Umbilical cord (tissue), 1 donor: ENCODE measurements at regions not wholly inside any gene's neighbourhood (a gene's known extent, or its start where the extent isn't known, plus 50 kb on each side); places are given as distances from the start of the nearest gene placed in this dataset.
A peak's percentile ranks its signal among the peaks of the same experiment; 100 is the strongest.

Source experiments
- DNase-seq: peaks from one replicate; pipeline ENCODE4 v3.0.0-alpha.2; 2015; ENCODE audit warnings: low spot score

- DNase-seq = no peak
Measured at GRCh38 chr3:146839727-146840375, 234.7 kb upstream of the PLSCR5 start.

DNA sequence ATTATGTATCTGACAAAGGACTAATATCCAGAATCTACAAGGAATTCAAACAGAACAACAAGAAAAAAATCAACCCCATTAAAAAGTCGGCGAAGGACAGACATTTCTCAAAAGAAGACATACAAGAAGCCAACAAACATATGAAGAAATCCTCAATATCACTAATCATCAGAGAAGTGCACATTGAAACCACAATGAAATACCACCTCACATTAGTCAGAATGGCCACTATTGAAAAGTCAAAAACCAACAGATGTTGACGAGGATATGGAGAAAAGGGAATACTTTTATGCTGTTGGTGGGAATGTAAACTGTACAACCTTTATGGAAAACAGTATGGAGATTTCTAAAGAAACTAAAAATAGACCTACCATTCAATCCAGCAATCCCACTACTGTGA, 233.1 kb upstream of the PLSCR5 start:
- DNase-seq = no peak

- no peak for DNase-seq
Measured at GRCh38 chr3:146834917-146835316, 229.8 kb upstream of the PLSCR5 start.

DNA sequence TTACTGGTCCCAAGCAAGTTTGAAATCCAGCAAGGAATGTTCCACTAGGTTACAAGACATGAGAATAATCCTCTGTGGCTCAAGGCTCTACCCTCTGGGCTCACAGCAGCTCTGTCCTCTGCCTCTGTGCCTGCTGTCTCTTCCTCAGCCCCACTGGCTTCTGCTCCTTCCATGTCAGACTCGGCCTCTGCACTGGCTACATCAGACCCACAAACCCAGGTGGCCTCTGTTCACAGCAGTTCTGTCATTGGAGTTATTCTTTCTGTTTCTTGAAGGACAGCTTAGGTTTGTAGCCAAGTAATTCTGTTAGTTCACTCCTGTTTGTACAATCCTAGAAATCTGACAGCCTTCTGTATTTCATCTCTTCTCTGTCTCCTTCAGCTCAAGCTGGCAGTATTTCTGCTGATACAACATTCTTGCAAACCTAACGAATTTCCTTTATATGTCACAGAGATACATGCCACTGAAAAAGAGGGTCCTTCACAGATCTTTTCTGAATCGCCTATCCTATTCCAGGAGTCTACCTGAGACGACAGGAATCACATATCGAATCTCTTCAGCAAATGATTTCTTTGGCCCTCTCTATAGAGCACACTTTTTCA, 227.8 kb upstream of the PLSCR5 start:
- no peak for DNase-seq

- no peak for DNase-seq
Measured at GRCh38 chr3:146831659-146832058, 226.5 kb upstream of the PLSCR5 start.

GRCh38 chr3:146830231-146830630, 225.1 kb upstream of the PLSCR5 start:
- no peak for DNase-seq

DNA sequence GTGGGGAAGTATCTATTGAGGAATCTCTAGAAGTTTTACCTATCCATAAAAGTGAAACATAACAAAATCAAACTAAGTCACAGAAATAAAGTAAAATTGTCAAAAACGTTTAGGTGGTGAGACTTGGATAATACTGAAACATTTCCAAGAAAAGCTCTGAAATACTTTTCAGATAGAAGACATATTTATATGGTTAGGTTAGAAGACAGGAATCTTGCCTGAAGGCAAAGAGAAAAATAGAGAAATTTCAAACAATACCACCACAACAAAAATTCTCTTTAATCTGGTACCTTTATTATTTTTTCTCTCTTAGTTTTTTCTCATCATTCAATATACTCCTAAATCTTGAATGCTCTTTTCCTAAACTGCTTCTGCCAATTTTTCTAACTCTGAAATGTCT, 222.7 kb upstream of the PLSCR5 start:
- DNase-seq = no peak

- DNase-seq = no peak
Measured at GRCh38 chr3:146823622-146824021, 218.5 kb upstream of the PLSCR5 start.

- no peak for DNase-seq
Measured at GRCh38 chr3:146818866-146819265, 213.7 kb upstream of the PLSCR5 start.

- no peak for DNase-seq
Measured at GRCh38 chr3:146818301-146818700, 213.2 kb upstream of the PLSCR5 start.

DNA sequence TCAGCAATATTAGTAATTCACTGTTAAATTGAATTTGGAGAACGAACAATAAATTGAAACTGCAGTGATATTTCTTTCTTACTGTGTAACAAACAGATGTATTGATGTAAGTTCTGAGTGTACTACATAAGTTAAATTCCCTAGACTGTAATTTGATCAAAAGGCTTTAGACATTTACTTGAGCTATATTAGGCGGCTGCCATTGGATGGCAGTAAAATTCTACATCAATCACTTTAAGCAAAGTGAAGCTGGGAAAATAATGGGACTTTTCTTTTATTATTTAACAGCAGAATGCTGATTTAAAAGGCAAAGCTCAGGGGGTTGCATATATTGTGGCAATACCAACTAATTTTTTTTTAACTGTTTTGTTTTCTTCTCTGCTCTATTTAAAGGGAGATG, 212.6 kb upstream of the PLSCR5 start:
- DNase-seq = peak; percentile 17

DNA sequence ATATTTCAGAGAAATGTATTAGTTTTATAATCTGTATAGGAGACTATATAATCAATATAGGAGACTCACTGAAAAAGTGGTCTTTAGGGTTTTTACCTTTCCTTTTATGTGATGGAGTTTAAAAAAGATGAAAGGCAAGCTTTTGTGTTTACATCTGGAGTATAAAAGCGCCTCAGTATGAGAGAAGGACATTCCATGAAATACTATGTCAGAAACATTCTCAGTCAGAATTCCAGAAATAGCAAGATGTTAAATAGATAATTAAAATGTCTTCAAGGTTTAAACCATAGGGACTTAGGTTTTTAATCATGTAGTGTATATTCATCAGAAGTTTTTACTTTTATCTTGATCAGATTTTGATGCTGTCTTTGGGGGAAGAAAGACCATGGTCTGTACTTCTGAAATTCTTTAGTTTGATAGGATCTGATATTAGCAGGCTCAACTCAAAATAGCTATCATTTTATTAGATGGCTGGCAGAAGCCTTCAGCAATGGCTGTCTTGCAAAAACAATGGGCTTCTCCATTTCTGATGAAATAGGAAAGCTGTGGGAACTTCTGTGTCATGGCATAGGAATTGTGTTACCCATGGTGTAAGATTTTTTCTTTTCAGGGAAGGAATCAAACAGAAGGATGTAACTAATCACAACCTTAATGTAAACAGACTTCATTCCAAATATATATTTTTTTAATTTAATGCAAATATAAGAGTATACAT, 209.6 kb upstream of the PLSCR5 start:
- no peak for DNase-seq

- DNase-seq = no peak
Measured at GRCh38 chr3:146813496-146813895, 208.3 kb upstream of the PLSCR5 start.

- DNase-seq = peak; percentile 3
Measured at GRCh38 chr3:146803745-146804144, 198.6 kb upstream of the PLSCR5 start.

DNA sequence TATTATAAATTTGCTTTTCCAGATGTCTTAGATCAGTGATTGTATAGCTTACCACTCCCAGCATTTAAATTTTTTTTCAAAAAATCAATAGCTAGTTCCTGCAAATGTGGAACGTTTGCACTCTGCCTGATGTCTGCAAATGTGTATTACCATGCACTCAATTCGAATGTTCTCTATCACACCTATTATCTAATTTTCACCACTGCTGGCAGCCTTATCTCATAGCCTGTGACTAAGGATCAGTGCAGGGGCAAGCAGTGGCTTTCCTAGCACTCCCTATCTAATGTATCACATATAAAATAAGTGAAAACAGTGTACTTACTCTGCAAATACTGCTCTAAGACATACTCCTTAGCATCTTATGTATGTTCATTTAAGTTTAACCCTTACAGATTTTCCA, 196.3 kb upstream of the PLSCR5 start:
- DNase-seq = no peak

DNA sequence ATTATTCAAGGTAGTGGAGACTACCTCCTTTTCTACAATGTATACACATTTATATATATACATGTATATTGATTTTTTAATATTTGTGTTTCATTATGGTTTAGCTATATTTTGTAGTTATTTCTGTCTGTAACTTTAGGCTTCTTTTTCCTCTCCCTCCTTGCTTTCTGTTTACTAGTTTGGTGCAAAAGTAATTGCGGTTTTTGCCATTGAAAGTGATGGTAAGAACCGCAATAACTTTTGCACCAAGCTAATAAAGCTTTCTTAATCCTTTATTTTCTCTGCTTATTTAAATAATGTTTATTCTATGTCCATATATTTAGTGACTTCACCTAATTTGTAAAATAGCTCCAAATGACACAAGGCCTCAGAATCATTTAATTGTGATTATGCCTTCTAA, 195.3 kb upstream of the PLSCR5 start:
- no peak for DNase-seq

DNA sequence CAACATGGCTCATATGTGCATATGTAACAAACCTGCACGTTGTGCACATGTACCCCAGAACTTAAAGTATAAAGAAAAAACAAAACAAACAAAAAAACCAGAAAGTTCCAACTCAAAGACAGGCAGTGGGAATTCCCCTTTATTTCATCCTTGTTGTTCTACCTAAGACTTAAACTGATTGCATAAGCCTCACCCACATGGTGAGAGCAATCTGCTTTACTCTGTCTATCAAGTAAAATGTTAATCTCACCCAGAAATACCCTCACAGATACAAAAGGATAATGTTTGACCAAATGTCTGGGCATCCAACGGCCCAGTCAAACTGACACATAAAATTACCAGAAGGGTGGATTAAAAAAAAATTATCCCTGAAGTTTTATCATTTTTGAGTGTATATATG, 190.9 kb upstream of the PLSCR5 start:
- DNase-seq = no peak

GRCh38 chr3:146783446-146783845, 178.3 kb upstream of the PLSCR5 start:
- no peak for DNase-seq

DNA sequence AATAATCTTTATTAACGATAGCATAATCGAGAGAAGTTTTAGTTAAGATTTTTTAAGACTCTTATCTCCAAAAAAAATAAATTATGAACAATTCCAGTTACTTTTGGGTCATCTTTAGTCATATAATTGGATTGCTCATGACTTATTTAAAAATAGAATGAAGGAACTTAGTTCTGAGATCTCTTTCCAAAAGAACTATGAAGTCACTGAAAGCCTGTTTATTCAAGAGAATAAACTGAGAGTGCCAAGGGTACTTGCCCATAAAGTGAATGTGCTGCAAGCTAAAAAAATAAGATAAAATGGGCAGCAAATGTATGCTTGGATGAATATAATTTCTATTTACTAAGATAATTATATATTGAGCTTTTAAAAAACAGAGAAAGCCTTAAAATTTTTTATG, 176.5 kb upstream of the PLSCR5 start:
- DNase-seq = no peak

GRCh38 chr3:146781059-146781458, 175.9 kb upstream of the PLSCR5 start:
- no peak for DNase-seq

DNA sequence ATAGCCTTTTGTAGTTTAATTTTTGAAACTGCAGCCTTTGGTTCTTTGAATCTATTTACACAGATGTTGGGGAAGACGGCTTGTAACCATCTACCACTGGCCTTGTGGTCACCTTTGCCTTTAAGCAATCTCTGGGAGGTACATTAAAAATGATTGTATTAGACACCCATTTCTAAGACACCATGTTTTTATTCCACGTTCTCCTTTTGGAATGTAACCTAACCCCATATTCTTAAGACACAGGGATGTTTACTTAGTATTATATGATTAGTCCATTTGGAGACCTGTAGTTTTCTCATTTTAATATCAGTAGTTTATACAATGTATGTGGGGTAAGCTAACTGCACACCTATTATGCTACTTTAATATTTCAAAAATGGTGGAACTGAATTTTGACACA, 175.1 kb upstream of the PLSCR5 start:
- no peak for DNase-seq

DNA sequence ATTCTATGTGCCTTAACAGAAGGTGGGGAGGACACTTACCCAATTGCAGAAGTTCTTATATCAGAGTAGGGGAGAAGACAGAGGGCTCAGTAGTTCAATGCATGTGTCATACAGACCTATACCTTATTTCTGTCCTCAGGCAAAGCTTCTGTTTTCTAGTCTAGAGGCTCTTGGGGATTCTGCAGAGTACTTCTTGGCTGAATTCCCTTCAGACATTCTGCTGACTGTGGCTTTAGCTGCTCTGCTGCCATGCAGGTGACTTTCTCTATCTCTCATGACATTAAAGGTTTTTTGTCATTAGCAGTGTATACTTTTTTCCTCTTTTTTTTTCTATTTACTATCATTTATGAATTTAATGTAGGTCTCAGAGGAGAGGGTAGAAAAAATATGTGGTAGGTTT, 172.8 kb upstream of the PLSCR5 start:
- DNase-seq = no peak

DNA sequence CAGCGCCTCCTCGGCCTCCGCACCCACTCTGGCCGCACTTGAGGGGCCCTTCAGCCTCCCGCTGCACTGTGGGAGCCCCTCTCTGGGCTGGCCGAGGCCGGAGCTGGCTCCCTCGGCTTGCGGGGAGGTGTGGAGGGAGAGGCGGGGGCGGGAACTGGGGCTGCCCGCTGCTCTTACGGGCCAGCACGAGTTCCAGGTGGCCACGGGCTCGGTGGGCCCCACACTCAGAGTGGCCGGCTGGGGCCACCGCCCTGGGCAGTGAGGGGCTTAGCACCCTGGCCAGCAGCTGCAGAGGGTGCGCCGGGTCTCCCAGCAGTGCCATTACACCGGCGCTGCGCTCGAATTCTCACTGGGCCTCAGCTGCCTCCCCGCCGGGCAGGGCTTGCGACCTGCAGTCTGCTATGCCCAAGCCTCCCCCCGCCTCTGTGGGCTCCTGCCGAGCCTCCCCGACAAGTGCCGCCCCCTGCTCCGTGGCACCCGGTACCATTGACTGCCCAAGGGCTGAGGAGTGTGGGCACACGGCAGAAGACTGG, 167.1 kb upstream of the PLSCR5 start:
- DNase-seq = no peak
